GM21390 (cell line): ENCODE measurements at regions not wholly inside any gene's neighbourhood (a gene's known extent, or its start where the extent isn't known, plus 50 kb on each side); places are given as distances from the start of the nearest gene placed in this dataset.
"Not testable (repeated sequence)": the region's sequence is repeated elsewhere in the genome, so short reads cannot be mapped to it uniquely, and the experiment has no call there.

Source experiments
- ATAC-seq: cut with Tn5 transposase; IDR thresholded peaks from one replicate; pipeline ENCODE4 v1.9.1; 2021; ENCODE audit not compliant: unreplicated experiment

DNA sequence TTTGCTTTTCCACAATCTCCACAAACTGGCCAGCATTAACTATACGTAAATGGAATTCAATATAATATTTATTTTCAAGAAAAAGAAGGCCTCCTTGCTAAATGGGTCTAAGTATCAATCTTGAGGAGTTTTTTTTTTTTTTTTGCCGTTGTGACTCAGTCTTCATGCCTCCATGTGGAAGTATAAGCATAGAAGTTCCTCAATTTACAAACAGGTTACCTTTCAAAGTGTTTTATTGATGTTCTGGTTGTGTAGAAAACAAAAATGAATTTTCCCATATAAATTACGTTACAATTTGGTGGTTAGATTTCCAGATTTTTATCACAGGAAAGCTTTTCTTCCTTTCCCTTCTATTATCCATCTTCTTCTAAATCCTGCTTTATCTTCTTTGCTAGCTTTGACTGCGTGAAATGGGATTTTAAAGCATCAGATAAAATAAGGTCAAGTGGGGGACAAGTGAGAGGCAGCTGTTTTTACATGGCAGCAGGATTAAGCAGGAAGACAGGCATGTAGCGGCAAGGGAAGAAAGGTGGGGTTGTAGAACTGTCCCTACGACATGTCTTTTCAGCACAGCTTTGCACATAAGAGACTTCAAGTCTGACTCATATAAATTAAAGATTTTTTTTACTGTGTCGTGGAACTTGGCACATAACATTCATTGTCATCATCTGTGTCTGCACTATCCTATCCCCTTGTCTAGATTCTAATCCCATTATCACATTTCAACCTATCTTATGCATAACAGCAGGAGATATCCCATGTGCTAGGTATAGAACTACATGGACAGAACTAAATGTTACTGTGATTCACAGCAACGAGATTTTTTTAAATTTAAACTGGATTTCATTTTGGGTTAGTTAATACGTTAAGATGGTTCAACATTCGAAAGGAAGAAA is 135.3 kb upstream of the FAM3C start:
- no peak for ATAC-seq

DNA sequence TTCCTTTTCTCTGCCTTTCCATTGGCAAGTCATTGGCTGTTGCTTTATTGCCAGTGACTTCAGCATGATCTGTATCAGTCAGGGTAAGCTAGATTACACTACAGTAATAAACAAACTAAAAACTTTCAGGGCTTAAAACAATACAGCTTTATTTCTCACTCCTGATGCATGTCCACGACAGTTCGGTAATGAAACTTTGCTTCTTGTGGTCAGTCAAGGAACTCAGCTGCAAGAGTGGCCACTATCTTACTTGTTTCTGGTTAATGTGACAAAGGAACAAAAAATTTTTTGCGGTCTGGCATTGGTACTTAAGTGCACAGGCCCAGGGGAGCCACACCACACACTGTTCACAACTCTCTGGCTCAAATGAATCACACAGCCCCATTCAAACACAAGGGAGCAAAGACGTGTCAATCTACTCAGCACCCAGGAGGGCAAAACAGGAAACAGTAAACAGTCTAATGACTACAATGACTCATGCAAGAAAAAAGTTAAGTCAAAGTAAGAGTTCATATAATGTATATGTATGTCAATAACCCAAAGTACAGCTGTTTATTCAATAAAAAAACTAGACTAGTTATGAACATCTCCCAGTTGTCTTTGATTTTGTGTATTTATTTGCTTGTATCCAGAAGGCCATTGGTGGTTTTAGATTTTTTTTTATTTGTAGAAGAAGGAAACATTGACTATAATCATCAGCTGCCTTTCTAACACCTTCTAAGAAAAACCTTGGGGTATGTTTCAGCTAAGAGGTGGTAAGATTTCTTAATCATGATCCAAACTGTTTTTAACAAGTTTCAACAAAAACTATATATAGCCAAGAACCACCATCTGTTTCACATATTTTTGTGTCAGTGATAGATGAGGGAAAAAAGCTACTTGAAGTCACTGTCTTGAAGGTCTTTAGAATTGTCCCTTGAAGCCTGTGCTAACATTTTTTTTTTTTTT is 134.4 kb upstream of the FAM3C start:
- ATAC-seq: peak; percentile 98

DNA sequence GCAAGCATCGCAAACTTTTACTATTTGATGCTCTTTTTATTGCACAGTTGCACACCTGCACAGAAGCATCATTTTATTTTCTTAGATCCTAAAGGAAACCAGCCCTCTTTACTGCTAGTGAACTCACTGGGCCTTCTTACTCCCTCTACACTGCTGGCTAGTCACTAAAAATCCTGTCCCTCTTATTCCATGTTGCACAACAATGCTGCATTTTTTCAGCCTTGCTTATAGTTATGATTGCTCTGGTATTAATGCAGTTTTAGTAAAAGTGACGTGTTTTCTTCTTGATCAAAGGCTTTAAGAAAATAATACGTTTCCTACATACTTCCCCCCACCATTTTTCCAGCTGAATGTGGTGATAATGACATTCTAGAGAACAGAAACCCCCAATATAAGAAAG is 132.9 kb upstream of the FAM3C start:
- no peak for ATAC-seq

DNA sequence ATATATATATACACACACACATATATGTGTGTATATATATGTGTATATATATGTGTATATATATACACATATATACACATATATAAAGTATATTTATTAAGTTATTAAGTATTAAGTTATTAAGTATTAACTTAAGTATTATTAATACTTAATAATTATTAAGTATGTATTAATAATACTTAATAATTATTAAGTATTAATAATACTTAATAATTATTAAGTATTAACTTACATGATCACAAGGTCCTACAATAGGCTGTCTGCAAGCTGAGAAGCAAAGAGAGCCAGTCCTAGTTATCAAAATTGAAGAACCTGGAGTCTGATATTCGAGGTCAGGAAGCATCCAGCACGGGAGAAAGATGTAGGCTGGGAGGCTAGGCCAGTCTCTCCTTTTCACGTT is 130.1 kb upstream of the FAM3C start:
- not testable (repeated sequence) for ATAC-seq

DNA sequence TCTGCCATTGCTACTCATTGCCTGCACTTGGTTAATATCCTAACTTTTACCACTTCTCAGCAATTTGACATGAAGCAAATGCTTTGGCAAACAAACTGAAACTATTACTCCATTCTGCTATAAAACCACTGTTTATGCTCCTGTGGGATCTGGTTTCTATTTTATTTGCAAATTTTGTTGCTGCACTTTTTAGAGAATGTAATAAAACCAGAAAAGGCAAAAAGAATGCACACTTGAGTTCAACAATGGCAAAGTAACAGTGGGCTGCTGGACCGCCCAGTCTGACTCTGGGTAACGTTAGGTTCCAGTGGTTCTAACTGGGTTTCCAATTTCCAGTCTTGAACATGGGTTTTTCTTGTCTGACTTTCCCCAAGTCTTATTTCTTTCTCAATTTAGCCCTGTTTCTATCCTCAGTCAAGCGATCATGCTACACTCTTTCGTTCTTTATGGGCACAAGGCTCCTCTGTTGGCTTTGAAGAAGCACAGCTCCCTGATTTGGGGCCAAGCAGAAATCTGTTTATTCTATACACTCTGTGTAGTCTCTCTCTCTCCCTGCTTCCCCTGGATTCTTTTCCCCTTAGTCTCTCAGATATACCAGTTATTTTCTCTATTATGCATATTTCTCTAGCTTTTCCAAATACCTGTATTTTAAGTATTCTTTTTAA is 129.2 kb upstream of the FAM3C start:
- no peak for ATAC-seq

DNA sequence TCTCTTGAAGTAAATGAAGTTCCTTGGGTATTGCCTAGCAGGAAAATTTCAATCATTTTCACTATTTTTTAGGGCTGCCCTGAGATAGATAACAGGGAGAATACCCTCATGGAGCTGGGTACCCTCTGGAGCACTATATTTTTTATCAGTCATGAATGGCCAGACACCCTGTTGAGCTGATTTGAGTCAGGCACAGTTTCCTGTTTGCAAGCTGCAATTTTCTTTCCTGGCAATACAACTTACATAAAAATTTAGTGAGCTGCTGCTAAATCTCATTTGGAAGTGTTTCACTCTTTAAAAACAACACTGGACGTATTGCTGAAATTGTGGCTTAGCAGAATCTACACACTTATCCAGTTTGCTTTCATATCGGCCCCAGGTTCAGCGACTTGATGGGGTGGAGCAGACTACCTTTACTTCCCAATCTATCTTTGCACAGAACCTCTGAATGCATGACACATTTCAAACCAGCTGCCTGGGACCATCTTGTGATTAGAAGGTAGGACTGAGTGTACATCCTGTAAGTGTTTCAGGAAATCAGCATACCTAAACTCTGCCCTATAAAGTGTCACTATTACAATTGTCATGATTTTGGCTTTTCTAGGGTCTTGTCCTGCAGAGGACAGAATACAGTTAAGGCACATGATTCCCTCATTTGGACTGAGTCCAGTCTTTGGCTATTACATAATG is 125.7 kb upstream of the FAM3C start:
- no peak for ATAC-seq

DNA sequence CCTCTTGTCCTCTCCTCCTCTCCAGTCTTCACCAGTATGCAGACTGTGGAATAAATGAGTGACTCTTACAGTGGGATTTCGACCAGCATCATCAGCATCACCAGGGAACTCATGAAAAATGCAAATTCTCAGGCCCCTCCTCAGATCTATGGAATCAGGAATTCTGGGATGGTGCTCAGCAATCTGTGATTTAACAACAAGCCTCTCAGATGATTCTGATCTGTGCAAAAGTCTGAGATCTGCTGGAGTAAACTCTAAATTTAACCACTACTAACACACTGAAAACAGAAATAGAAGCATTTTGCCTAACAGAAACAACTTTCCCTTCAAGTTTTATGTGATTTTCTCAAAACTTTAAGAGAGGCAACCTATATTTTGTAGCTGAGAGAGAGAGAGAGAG is 124.8 kb upstream of the FAM3C start:
- ATAC-seq: no peak

DNA sequence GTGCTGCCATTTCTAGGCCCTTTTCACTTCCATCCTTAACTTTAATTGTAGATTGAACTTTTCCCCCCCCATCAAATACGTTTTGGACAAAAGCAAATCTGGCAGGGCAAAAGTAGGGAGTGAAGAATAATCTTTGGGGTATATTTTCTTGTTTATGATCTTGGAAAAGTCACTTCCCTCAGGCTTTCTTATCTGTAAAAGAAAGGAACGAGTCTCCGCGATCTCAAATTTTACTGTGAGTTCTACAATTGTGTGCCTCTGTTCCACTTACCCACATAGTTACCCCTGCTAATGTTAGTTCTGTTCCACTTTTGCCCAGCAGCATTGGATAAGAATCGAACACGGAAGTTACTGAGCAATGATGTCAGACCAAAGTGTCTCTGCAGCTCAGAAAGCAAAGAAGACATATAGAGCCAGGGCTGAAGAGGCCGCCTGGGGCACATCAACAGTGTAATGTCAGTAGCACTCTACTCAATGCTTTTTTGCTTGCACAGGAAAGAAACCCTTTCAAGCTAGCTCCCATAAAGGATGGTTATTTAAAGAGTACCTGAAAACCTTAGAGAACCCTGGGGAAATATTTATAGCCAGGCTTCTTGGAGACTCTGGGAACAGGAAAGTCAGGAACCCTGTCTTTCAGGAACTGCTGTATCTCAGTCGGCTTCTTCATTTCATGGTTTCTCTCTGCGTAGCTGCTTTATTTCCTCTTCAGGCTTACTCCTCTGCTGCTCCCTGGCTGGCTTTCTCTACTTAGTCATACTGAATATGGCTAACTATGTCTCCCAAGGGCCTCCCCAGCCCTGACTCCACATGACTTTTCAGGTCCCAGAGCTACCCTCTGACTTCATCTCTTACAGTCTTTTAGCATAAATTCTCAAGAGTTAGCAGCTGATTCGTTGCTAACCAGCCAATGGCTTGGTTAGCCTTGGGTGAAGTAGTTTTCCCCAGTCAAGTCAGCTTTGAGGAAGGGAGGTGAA is 123.7 kb upstream of the FAM3C start:
- ATAC-seq: peak; percentile 82

DNA sequence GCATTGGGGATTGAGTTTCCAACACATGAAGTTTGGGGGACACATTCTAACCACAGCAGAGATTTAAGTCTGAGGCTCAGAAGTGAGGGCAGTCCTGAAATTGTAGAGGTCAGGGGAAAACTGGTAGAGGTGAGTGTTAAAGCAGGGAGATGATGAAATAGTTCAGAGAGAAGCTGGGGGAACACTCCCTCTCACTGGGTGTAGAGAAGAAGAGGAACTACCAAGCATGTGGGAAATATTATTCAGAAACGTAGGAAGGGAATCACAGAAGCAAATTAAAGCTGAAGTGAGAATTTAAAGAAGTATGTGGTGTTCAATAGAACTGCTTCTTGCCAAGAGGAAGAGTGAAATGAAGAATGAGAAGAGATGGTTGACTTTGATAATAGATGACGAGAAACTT is 121.5 kb upstream of the FAM3C start:
- no peak for ATAC-seq

DNA sequence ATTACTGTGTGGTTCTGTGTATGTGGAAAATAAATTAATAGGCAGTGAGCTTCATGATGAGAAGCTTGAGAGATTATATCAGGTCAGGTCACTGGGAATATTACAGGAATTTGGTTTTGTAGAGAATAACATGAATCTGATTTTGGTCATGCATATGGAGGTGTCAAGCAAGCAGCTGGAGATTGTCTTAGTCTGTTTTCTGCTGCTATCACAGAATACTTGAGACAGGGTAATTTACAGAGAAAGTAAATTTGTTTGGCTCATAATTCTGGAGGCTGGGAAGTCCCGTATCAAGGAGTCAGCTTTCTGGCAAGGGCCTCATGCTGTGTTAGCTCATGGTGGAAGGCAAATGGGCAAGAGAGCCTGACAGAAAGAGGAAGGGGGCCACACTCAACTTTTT is 120.7 kb upstream of the FAM3C start:
- ATAC-seq: no peak

DNA sequence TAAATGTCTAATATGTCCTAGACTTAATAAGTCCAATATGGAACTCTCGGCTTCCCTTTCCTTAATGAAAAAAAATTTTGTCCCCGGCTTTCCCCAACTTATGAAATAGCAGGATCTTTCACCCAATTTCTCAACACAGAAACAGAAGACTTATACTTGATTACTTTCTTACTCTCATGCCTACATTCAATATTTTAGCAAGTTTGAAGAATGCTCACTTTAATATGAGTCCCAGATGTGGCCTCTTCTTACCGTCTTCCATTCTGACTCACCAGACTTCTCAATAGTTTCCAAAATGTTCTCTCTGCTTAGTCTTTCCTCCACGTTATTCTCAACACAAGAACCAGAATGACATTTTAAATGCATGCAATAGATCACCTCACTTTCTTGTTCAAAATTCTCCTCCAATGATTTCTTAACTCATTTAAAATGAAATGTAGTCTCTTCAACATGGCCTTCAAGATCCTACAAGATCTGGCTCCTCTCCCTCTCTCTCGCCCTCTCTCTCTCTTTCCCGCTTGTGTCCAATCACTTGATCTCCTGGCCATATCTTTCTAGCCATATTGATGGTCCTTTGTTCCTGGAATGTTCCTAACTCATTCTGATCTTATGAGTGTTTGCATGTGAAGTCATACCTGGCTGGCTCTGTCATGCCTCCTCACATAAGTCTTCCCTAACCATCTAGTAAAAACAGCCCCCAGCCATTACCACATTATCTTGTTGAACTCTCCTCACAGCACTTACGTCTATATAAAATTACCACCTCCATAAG is 119.7 kb upstream of the FAM3C start:
- no peak for ATAC-seq

DNA sequence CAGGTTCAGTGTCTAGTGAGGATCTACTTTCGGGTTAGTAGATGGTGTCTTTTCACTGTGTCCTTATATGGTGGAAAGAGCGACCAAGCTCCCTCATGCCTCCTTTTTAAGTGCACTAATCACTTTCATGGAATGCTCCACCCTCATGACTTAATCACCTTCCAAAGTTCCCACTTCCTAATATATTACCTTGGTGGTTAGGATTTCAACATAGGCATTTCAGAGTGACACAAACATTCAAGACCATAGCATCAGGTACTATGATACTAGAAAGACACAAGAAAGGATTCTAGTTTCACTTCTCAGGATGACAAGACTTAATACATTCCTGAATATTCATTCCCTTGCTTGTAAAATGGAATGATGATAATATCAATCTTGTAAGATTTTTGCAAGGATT is 119.1 kb upstream of the FAM3C start:
- no peak for ATAC-seq

DNA sequence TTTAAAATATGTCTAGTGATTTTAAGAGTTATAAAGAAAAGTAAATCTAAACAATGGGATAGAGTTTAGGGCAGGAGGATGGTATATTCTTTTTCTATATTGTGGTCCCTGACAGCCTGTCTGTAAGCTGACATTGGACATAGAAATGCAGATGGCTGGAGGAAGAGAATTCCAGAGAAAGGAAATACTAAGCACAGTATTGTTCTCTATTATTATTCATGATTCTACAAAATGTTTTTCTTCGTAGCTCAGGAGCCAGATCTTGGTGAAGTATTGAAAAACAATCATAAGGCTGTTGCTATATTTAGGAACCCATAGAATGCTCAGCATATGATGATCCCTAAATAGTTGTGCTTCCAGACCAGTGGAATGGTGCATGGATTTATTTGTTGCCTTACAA is 117.0 kb upstream of the FAM3C start:
- no peak for ATAC-seq

DNA sequence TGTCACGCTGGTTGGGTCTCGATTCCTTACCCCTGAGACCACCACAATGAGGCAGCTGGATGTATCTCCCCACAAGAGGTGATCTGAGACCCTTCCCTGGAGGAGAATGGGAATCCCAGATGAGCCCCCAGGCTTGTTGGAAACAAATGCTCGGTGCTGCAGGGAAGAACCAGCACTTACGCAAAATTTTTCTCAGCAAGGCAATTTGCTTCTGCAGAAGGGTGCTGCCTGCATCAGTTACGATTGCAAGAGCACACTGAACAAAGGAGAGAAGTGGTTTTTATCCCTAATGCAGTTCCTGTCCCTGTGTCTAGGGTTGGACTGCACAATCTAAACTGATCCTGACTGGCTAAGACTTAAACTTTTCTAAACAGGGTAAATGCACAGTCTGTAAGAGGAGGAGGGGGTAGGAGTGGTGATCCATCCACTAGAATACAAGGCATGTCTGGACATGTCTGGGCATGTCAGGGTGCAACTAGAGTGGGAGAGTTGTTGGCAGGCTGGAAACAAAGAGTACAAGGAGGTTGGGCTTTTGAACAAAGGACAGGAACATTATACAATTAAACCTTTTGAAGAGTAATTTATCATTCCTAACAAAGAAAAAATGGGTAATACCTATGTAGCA is 114.9 kb upstream of the FAM3C start:
- ATAC-seq: no peak

DNA sequence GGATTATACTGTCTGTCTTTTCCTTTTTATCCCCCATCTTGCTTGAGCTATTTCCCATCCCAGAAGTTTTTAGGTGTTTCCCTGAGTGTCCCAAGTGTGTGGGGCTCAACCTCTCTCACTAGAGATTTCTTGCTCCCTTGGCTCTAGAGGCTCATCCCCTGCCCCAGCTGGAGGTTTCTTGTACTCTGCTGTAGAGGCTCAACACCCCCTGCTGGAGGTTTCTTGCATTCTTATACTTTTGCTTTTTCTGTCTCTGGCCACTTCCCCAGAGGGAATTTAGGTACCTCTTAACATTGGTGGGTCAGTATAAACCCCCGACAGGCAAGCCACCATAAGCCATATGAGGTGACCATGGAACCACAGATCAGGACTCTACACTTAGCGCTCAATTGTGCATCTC is 114.2 kb upstream of the FAM3C start:
- no peak for ATAC-seq

DNA sequence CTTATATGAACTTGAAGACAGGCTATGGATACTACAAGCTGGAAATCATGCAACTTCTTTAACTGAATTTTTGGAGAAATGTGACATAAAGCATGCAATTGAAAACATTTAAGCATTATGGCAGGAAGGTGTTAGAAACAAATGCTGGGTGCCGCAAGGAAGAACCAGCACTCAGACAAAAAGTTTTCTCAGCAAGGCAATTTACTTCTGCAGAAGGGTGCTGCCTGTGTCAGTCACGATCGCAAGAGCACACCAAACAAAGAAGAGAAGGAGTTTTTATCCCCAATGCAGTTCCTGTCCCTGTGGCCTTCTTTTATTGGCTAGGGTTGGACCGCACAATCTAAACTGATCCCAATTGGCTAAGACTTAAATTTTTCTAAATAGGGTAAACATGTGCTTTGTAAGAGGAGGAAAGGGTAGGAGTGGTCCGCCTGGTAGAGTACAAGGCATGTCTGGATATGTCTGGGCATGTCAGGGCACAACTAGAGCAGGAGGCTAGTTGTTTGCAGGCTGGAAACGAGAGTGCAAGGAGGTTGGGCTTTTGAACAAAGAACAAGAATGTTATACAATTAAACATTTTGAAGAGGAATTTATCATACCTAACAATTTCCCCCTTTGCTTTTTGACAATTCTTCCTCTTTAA is 109.6 kb upstream of the FAM3C start:
- ATAC-seq: no peak

DNA sequence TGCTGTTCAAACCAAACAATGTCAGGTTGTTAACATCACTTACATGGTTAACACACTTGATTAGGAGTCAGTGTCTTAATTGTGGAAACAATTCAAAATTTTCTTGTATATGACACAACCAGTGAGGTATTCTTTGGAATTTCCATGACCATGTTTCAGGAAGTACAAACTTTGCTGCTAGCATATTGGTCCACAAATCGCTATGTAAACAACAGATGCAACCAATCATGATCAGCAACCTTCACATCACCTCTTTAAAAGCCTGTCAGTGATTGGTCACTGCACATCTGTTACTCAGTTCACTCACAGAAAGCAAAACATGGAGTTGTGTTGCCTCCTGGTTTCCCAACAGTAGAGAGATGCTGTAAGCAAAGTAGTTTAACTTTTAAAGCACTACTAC is 108.9 kb upstream of the FAM3C start:
- no peak for ATAC-seq

DNA sequence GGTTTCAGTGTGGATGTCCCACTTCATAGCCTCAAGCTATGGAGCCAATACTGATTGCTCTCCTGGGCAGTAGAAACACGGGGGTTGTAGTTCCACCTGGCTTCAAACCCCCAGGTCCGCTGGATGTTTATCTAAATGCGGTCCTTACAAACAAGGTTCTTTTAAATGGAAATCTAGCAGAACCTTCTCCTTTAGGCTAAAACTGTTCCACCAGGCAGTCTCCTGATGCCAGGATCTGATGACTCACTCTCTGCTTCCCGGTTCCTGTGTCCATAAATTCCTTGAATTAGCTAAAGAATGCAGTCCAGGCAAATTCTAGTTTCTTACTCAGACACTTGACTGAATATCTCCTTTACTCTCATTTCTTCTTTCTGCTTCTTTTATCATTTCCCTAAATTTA is 108.4 kb upstream of the FAM3C start:
- ATAC-seq: no peak
